Renal pelvis (tissue), 1 donor: ENCODE measurements at regions not wholly inside any gene's neighbourhood (a gene's known extent, or its start where the extent isn't known, plus 50 kb on each side); places are given as distances from the start of the nearest gene placed in this dataset.
"Not testable (repeated sequence)": the region's sequence is repeated elsewhere in the genome, so short reads cannot be mapped to it uniquely, and the experiment has no call there.

Experiments
- DNase-seq: peaks from one replicate; pipeline ENCODE4 v3.0.0-alpha.2; 2013

GRCh38 chr2:149709496-149710263, 122.1 kb upstream of the MMADHC start:
- peak; percentile 48 for DNase-seq

GRCh38 chr2:149703281-149703680, 115.7 kb upstream of the MMADHC start:
- DNase-seq, result no peak

- no peak for DNase-seq
These were observed 115.0 kb upstream of the MMADHC start for GRCh38 chr2:149702571-149702970.

DNA sequence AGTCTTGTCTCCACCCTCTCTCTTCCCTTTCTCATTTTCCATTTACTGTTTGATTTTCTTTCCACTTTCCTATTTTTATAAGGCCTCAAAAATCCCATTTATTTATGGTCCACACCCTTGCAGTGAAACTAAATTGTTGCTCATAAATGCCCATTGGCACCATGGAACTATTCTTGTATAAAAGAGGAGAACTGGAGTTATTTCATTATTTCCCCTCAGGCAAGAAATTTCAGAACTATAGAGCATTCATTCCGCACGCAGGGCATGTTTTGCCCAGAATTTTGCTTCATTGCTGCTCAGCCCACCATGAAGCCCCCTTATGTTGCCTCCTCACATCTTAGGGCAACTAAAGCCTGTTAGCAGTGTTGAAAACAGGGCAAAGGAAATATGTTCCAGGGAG, 113.7 kb upstream of the MMADHC start:
- no peak for DNase-seq

- DNase-seq, result no peak
These were observed 105.4 kb upstream of the MMADHC start for GRCh38 chr2:149692961-149693396.

DNA sequence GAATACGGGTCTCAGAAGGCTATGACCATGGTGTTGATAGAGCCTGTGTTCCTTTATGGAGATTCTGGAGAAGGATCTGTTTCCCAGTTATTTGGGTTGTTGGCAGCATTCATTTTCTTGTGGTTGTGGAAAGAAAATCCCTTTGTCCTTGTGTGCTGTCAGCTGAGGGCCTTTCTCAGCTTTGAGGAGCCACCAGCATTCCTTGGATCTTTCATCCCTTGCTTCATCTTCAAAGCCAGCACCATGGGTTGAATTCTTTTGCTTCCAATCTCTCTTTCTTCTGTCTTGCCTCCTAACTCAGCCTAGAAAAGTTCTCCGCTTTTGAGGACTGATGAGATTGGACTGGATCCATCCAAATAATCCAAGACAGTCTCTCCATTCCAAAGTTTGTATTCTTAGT, 103.2 kb upstream of the MMADHC start:
- no peak for DNase-seq

DNA sequence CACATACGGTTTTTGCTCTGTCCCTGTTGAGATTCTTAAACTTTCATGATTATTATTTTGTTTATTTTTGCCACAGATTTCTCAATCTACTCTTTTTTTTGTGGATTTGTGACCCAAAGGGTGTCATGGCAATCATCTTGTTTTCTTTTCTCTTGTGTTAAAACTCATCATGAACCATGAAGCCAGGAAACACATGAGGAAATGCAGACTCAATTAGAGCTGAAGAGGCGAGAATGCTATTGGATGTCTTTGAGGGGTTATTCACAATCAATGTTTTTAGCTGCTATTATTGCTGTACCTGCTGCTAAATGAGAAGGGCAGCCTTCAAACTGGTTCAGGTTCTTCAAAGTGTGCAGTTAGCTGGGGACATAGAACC, 99.5 kb upstream of the MMADHC start:
- no peak for DNase-seq

DNA sequence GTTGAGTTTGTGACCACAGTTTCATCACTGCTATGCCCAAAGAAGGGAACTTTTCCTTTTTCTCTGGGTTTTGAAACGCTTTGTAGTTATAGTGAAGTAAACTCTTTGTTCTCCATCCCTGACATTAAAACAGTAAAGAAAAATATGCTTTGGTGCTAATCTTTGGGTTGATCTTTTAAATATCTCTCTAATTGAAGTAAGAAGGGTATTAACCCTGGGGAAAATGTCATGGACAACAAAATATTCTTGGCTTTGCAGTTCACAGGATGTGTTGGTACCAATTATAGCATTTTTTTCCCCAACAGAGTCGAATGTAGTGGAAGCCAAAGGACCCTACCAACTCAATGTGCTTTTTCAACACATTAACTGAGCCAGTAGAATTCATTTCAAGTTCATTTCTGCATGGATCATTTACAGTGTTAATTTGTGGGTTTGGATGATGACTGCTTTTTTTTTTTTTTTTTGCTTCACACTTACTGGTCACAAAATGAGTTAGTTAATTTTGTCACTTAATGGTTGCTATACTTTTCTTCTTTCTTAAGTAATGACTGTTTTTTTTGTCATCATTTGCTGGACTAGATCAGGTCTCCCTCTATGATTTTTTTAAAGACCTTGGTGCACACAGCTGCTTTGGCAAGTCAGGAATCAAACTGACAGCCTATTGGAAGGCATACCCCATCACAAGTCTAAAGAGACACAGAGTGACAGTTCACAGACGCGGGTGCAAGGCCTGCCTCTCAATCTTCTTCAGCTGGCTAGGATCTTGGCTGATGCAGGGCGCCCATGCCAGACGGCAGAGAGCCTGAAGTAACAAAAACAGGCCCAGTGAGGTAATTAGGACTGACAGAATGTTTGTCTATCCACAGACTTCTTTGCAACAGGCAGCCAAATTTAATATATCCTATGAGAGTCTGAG, 98.8 kb upstream of the MMADHC start:
- no peak for DNase-seq

DNA sequence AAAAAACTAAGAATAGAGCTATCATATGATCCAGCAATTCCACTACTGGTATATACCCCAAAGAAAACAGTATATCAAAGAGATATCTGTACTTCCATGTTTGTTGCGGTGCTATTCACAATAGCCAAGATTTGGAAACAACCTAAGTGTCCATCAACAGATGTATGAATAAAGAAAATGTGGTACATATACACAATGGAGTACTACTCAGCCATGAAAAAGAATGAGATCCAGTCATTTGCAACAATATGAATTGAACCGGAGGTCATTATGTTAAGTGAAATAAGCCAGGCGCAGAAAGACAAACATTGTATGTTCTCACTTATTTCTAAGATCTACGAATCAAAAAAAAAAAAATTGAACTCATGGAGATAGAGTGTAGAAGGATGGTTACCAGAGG, 97.8 kb upstream of the MMADHC start:
- DNase-seq, result not testable (repeated sequence)

GRCh38 chr2:149679286-149679685, 91.7 kb upstream of the MMADHC start:
- no peak for DNase-seq

- DNase-seq, result peak; percentile 15
These were observed 89.8 kb upstream of the MMADHC start for GRCh38 chr2:149677416-149677815.

DNA sequence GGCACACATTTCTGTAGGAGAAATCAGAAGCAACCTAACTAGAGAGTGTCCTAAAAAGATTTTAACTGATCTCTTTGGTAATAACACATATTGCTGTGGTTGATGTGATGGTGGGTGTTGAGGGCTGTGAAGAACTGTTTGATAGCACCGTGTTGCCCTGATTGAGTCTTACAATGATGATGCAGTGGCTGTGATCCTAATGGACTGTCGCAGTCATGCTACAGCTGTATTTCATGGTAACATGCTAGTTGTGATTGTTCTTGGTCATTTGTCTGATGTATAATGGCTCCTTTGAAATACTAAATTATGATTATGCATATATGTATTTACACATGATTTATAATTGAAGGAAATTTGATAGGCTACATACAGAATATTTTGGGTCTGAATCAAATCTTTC, 82.5 kb upstream of the MMADHC start:
- no peak for DNase-seq

- DNase-seq, result no peak
These were observed 79.3 kb upstream of the MMADHC start for GRCh38 chr2:149666809-149667320.

DNA sequence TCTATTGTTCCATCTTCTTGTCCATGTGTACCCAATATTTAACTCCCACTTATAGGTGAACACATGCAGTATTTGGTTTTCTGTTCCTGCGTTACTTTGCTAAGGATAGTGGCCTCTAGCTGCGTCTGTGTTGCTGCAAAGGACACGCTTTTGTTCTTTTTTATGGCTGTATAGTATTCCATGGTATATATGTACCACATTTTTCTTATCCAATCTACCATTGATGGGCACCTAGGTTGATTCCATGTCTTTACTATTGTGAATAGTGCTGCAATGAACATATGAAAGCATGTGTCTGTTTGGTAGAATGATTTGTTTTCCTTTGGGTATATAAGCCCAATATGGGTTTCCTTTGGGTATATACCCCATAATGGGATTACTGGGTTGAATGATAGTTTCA, 77.3 kb upstream of the MMADHC start:
- no peak for DNase-seq

DNA sequence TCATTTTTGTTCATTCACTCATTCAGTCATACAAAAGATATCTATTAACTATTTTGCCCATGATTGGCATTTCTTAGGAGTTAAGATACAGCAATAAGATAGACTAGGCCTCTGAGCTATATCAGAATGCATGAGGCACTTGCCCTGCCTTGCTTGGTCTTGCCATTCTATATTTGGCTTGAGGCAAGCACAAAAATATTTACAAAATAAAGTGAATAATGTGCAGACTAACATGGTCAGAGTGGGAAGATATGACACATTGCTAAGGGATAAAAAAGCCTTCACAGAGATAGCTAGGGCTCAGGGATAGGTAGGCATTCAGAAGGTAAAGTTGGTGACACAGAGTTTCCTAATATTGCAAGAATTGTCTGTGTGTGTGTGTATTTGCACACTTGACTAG, 75.0 kb upstream of the MMADHC start:
- DNase-seq, result no peak

DNA sequence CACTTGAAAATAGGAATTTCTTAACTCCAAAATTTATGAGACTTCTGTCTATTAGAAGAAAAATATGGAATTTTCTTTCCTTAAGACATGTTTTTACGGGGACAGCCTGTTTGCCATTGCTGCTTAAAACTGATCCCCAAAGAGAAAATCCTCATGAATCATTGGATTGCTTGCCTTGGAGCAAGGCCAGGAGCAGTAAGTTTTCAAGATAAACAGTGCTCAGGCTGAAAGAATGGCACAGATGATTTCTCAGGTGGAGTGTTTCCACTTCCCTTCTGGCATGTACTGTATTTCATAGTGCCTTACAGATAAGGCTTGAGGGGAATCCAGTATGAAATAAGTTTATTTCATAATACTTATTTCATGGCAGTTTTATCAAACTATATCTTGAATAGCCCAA, 74.3 kb upstream of the MMADHC start:
- DNase-seq, result peak; percentile 10

DNA sequence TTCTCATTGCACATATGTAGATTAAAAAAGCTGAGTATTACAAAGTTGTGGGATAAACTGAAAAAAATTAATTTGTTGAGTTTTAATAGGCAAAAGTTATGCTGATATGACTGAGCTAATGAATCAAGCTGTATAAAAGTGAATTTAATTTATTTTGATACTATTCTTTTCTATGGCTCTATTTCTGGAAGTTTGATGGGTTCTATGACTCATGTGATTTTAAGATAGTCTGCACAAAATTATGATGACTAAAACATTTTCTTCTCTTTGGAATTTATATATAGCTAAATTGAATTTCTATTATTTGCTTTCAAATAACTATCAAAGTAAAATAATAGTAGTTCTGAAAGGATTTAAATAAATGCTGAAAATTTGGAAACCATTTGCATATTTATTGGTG, 71.0 kb upstream of the MMADHC start:
- no peak for DNase-seq

DNA sequence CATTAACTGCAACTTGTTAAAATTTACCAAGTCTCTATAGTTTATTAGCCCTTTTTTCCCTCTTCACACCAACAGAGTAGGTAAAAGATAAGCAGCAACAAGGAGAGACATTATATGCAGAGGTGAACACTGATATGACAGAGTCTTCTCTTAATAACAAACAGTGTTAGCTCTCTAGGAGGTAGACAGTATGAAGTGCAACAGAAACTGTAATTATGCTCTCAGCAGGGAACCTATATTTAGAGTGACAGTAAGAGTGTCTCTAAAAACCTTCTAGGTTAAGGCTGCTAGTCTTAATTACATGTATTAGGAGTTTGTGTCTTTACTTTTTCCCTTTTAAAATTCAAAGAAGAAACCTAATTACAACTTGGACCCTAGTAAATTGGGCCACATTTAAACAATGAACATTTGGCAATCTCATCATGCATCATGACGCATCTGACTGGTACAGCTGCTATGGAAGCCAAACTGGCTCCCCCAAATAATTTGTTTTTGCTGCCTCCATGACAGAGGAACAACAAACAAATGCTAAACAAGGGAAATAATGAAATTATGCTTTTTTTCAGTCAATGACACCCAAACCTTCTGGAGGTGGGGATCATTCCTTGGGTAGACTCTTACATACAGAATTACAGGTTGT, 69.9 kb upstream of the MMADHC start:
- no peak for DNase-seq

GRCh38 chr2:149656996-149657395, 69.4 kb upstream of the MMADHC start:
- DNase-seq, result no peak

DNA sequence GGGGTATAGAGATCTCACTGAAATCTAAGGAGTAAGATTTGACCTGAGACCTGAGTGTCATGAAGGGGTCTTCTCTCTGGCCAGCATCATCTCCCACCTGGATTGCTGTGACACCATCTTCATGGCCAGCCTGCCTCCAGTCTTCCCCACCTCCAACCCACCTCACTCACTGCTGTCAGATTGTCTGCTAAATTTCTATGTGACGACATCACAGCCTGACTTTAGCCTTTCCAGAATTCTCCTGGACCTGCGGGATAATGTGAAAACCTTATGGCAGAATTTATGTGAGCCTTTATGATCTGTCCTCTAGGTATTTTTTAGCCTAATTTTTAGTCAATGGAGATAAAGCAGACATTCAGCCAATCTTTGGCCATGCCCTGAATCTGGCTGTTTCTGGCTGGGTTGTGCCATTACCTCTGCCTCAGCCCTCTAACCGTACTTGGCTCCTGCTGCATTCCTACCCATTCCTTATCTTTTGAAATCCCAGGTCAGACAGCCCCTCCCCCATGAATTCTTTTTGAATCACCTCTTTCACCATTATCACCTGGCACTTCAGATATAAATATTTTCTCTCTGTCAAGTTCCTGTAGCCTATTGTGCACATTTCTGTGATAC, 66.4 kb upstream of the MMADHC start:
- DNase-seq, result no peak

GRCh38 chr2:149652926-149653325, 65.4 kb upstream of the MMADHC start:
- DNase-seq, result no peak

GRCh38 chr2:149652526-149652925, 65.0 kb upstream of the MMADHC start:
- no peak for DNase-seq
